Tibial artery (tissue), 4 donors: ENCODE measurements at regions not wholly inside any gene's neighbourhood (a gene's known extent, or its start where the extent isn't known, plus 50 kb on each side); places are given as distances from the start of the nearest gene placed in this dataset.

Experiments used
- DNase-seq, 2 donors: peaks; one replicate each; pipeline ENCODE4 v3.0.0-alpha.2; 2019
- H3K27ac ChIP-seq, 2 donors: fragments of 200-600 bp; sonication (generic) in 1 of 2; 1 replicate in 1 of 2; 2 replicates in 1 of 2; pipeline ENCODE4 v1.5.1; 2018 to 2019; ENCODE audit warnings: mild to moderate bottlenecking in 1 of 2
- H3K27me3 ChIP-seq, 2 donors: fragments of 200-600 bp; sonication (generic) in 1 of 2; one replicate each; pipeline versions ENCODE4 v1.5.1 to v1.6.0; 2016 to 2019
- H3K36me3 ChIP-seq, 3 donors: fragments of 200-600 bp; sonication (generic) in 2 of 3; one replicate each; pipeline ENCODE4 v1.5.1; 2016 to 2019; ENCODE audit warnings: mild to moderate bottlenecking in 2 of 3
- H3K4me1 ChIP-seq, 4 donors: fragments of 200-600 bp; sonication (generic) in 2 of 4; 1 replicate in 3 of 4; 2 replicates in 1 of 4; pipeline ENCODE4 v1.5.1; 2016 to 2019
- H3K4me3 ChIP-seq, 2 donors: fragments of 200-600 bp; sonication (generic) in 1 of 2; 1 replicate in 1 of 2; 2 replicates in 1 of 2; pipeline ENCODE4 v1.5.1; 2018 to 2019; ENCODE audit warnings: mild to moderate bottlenecking in 2 of 2
- H3K9me3 ChIP-seq, 3 donors: fragments of 200-600 bp; sonication (generic) in 1 of 3; one replicate each; pipeline ENCODE4 v1.5.1; 2016 to 2019
- intact Hi-C: fragments of 100-400 bp; cut with DNase I; formaldehyde crosslinking; loops from one replicate; pipeline ENCODE4 v1.15.0; 2023; ENCODE audit warnings: low total_unique reads
- TF ChIP-seq, protein P1 (sequence below), 2 experiments: fragments of 200-600 bp in 1 of 2; fragments of 450-650 bp in 1 of 2; IDR thresholded peaks; one replicate each; pipeline ENCODE4 v1.5.1; 2017 to 2019; ENCODE audit warnings: antibody characterized with exemption in 2 of 2, mild to moderate bottlenecking in 1 of 2, moderate library complexity in 1 of 2

DNA sequence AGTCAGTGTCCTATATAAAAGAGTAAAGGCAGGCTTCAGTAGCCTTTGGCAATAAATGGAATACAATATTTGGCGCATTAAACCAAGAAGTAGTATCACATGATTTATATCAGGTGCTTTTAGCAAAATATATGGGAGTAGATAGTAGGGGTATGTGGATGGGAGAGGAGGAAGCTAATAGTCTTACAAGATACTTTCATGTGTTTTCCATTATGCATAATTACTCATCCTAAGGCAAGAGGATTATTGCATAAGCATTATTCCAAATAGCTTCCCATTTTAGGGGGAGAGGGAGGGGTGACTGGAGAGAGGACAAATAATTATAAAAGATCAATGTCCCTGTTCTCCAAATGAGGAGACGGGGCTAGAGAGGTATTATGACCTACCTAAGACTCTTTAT is 104.3 kb downstream of the DUSP6 start:
- intact Hi-C loops, result no loop called here
- no peaks in the 10 kb centered on the region for H3K9me3 ChIP-seq
- no peak overlapping the region for H3K4me3 ChIP-seq
- H3K27me3 ChIP-seq, result no peaks in the 10 kb centered on the region
- peaks cover 0 to 10% (median 0%) of the 10 kb centered on the region in 4 donors for H3K4me1 ChIP-seq
- no peak overlapping the region for H3K27ac ChIP-seq
- H3K36me3 ChIP-seq, result no peaks in the 10 kb centered on the region
- DNase-seq, result no peak
- TF ChIP-seq, protein P1, sequence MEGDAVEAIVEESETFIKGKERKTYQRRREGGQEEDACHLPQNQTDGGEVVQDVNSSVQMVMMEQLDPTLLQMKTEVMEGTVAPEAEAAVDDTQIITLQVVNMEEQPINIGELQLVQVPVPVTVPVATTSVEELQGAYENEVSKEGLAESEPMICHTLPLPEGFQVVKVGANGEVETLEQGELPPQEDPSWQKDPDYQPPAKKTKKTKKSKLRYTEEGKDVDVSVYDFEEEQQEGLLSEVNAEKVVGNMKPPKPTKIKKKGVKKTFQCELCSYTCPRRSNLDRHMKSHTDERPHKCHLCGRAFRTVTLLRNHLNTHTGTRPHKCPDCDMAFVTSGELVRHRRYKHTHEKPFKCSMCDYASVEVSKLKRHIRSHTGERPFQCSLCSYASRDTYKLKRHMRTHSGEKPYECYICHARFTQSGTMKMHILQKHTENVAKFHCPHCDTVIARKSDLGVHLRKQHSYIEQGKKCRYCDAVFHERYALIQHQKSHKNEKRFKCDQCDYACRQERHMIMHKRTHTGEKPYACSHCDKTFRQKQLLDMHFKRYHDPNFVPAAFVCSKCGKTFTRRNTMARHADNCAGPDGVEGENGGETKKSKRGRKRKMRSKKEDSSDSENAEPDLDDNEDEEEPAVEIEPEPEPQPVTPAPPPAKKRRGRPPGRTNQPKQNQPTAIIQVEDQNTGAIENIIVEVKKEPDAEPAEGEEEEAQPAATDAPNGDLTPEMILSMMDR (IDR thresholded peaks at IDR 0.05), result no peak

GRCh38 chr12:89247541-89247942 is 104.8 kb downstream of the DUSP6 start:
- H3K27ac ChIP-seq, result no peak overlapping the region
- H3K4me1 ChIP-seq, result peaks cover 0 to 8% (median 0%) of the 10 kb centered on the region in 4 donors
- H3K4me3 ChIP-seq, result no peak overlapping the region
- no peak for DNase-seq
- no peaks in the 10 kb centered on the region for H3K27me3 ChIP-seq
- no peaks in the 10 kb centered on the region for H3K36me3 ChIP-seq
- H3K9me3 ChIP-seq, result no peaks in the 10 kb centered on the region
- intact Hi-C loops, result no loop called here
- TF ChIP-seq, protein P1 (IDR thresholded peaks at IDR 0.05), result no peak

- Histone ChIP-seq H3K4me3 (no peak overlapping the region), H3K36me3 (no peaks in the 10 kb centered on the region), H3K27ac (no peak overlapping the region), H3K9me3 (no peaks in the 10 kb centered on the region), H3K27me3 (no peaks in the 10 kb centered on the region), H3K4me1 (no peaks in the 10 kb centered on the region)
- no peak for DNase-seq
- TF ChIP-seq, protein P1 (IDR thresholded peaks at IDR 0.05), result no peak
- intact Hi-C loops, result no loop called here
Observed at GRCh38 chr12:89245090-89245489, 107.2 kb downstream of the DUSP6 start.

DNA sequence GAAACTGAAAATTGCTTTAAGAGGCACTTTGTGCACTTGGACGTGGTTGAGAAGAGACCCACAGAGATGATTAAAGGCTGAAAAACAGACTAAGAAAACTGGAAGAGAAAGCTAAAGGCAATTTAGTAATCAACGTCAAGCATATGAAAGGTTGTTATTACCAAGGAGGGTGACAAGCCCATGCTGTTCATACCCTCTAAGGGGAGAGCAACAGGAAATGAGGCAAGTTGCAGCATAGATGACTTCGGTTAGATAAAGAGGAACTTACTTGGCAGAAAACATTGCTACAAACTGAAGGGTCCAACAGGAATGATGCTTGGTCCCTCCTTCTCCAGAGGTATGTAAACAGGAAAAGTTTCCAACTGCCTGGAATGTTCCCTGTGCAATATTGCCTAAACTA is 107.8 kb downstream of the DUSP6 start:
- Histone ChIP-seq H3K4me3 (no peak overlapping the region), H3K27ac (no peak overlapping the region), H3K9me3 (no peaks in the 10 kb centered on the region), H3K36me3 (no peaks in the 10 kb centered on the region), H3K4me1 (no peaks in the 10 kb centered on the region), H3K27me3 (no peaks in the 10 kb centered on the region)
- TF ChIP-seq, protein P1 (IDR thresholded peaks at IDR 0.05), result no peak
- DNase-seq, result no peak
- intact Hi-C loops, result no loop called here

DNA sequence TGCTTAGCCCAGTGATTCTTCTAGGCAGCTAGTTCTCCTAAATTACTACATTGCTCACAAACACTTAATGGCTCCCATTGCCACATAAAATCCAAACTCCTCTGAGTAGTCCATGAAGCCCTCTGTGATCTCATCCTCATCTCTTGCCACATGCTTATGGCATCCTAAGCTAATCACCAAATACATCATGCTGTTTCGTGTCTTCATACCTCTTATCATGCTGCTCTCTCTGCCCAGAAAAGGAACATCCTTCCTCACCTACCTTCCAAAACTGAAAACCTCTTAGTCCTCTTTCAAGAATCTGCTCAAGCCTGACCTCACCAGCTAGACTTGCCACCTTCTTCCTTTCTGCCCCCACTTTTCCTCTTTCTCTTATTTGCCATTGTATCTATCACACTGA is 108.5 kb downstream of the DUSP6 start:
- TF ChIP-seq, protein P1 (IDR thresholded peaks at IDR 0.05), result no peak
- Histone ChIP-seq H3K9me3 (no peaks in the 10 kb centered on the region), H3K27me3 (no peaks in the 10 kb centered on the region), H3K4me1 (peaks cover 0 to 4% (median 3%) of the 10 kb centered on the region in 4 donors), H3K27ac (no peak overlapping the region), H3K36me3 (no peaks in the 10 kb centered on the region), H3K4me3 (no peak overlapping the region)
- intact Hi-C loops, result no loop called here
- DNase-seq, result no peak

DNA sequence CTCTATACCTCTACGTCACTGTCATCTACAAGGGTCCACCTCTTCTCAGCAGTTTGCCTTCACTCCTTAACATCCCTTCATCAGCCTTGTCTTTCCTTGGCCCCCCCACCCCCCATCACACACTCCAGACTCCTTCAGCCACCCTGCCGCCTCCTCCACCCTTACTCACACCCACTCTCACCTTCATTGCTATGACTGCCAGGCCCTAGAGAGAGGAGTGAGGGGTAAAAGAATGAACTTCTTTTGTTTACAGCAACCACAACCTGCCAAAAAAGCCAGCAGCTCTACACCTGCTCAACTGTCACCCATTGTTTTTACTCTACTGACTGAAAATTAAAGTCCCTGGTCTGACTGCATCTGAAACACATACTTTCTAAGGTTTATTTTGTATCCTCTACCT is 112.8 kb downstream of the DUSP6 start:
- DNase-seq, result no peak
- H3K4me3 ChIP-seq, result no peak overlapping the region
- no peaks in the 10 kb centered on the region for H3K36me3 ChIP-seq
- peaks cover 0 to 11% (median 9%) of the 10 kb centered on the region in 4 donors for H3K4me1 ChIP-seq
- H3K27me3 ChIP-seq, result no peaks in the 10 kb centered on the region
- intact Hi-C loops, result no loop called here
- no peaks in the 10 kb centered on the region for H3K9me3 ChIP-seq
- no peak overlapping the region for H3K27ac ChIP-seq
- TF ChIP-seq, protein P1 (IDR thresholded peaks at IDR 0.05), result no peak
